ENCODE measurements at regions not wholly inside any gene's neighbourhood (a gene's known extent, or its start where the extent isn't known, plus 50 kb on each side); places are given as distances from the start of the nearest gene placed in this dataset.

DNA sequence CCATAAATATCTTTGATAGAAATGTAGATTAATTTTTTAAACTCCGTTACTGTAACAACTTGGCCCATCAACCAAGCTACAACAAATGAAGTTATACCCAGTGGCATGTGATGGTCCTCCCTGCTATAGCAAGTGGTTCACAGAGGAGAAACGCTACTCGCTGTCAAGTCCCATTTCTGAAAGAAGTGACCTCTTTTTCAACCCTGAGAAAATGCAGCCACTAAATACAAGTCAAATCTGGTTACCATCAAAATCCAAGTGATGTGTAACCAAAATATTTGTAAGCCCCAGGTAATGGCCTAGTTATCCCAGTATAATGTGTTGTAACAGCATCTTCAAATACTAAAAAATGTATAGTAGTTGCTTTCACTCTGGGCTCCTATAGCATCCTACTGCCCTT lies 151.8 kb downstream of the MIS18A start:
- H3K27me3 Mint-ChIP-seq (ENCODE audit: low read depth) = peaks cover 2% of the 10 kb centered on the region
- CTCF ChIA-PET = no interaction called here

DNA sequence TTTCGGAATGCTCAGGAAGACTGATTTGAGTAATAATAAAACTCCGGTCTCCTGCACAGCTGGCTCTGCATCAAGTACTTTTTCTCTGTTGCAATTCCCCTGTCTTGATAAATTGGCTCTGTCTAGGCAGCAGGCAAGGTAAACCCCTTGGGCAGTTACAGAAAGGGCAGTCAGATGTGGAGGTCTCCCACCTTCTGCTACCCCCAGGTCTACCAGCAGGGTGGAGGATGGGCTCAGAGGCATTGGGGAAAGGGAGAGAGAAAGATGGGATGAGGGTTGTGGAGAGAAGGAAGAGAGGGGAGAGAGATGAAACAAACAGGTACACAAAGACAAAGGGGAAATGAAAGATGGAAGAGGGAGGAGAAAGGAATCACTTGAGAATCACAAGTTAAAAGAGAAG lies 156.8 kb downstream of the MIS18A start:
- ATAC-seq (no peak), DNase-seq (no peak)
- no peaks in the 10 kb centered on the region for H3K36me3 Mint-ChIP-seq (ENCODE audit: low read depth)
- peaks cover 4% of the 10 kb centered on the region for H3K27me3 Mint-ChIP-seq (ENCODE audit: low read depth)
- no peak overlapping the region for H3K4me3 Mint-ChIP-seq
- CTCF ChIA-PET = no interaction called here
- POLR2A ChIA-PET = interaction anchor here (0.6 kb wide), 1 partner anchor 252 kb away, joined by 3 read pairs; no protein-coding TSS in a partner anchor
- no peaks in the 10 kb centered on the region for H3K9me3 Mint-ChIP-seq (ENCODE audit: insufficient read depth)
- no peak overlapping the region for H3K27ac Mint-ChIP-seq
- no peaks in the 10 kb centered on the region for H3K4me1 Mint-ChIP-seq (ENCODE audit: low read depth)

More for the DNA sequence above, 151.8 kb downstream of the MIS18A start:
- POLR2A ChIA-PET = interaction anchor here (0.6 kb wide), 1 partner anchor 20 kb away, joined by 3 read pairs; no protein-coding TSS in a partner anchor
- no peak overlapping the region for H3K27ac Mint-ChIP-seq
- no peak for ATAC-seq
- no peak for DNase-seq
- no peaks in the 10 kb centered on the region for H3K36me3 Mint-ChIP-seq (ENCODE audit: low read depth)
- H3K4me1 Mint-ChIP-seq (ENCODE audit: low read depth) = no peaks in the 10 kb centered on the region
- H3K9me3 Mint-ChIP-seq (ENCODE audit: insufficient read depth) = no peaks in the 10 kb centered on the region
- no peak overlapping the region for H3K4me3 Mint-ChIP-seq

DNA sequence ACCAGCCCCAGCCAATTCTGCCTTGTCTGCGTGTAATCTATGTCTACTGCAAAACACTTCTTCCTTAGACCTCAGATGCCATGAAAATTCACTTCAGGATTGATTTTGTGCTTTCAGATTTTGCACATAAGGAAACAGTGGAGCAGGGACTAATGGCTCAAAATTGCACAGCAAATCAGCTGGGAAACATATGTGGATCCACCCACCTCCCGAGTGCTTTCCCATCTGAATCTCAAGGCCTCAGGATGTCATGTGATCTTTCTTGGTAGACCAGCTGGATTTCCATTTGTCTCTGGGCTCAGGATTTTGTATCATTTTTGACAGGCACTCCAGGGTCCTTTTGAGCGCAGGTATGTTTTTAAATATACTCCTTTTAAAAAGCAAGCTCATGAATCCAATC lies 158.6 kb downstream of the MIS18A start:
- DNase-seq (no peak), ATAC-seq (no peak)
- H3K27me3 Mint-ChIP-seq (ENCODE audit: low read depth) = peaks cover 4% of the 10 kb centered on the region
- no peaks in the 10 kb centered on the region for H3K36me3 Mint-ChIP-seq (ENCODE audit: low read depth)
- ChIA-PET CTCF (no interaction called here), POLR2A (no interaction called here)
- H3K27ac Mint-ChIP-seq = no peak overlapping the region
- H3K9me3 Mint-ChIP-seq (ENCODE audit: insufficient read depth) = no peaks in the 10 kb centered on the region
- no peak overlapping the region for H3K4me3 Mint-ChIP-seq
- no peaks in the 10 kb centered on the region for H3K4me1 Mint-ChIP-seq (ENCODE audit: low read depth)

DNA sequence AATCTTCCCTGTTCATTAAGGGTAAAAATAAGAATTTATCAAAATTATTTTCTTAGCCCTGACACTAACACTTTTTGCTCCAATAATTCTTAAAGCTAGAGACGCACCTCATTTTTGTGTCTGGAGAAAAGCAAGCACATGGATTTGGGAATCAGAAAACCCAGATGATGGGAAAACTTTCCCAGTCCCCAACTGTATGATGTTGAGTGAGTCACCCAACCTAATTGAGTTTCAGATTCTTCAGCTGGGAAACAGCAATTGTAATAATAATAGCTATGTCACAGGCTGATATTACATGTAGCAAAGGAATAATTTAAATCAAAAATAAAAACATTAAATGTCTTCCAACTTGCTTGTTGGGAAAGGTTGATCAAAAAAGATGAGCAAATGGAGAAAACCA lies 159.0 kb downstream of the MIS18A start:
- no peak overlapping the region for H3K27ac Mint-ChIP-seq
- ChIA-PET CTCF (no interaction called here), POLR2A (no interaction called here)
- no peaks in the 10 kb centered on the region for H3K4me1 Mint-ChIP-seq (ENCODE audit: low read depth)
- H3K4me3 Mint-ChIP-seq = no peak overlapping the region
- no peaks in the 10 kb centered on the region for H3K36me3 Mint-ChIP-seq (ENCODE audit: low read depth)
- no peak for ATAC-seq
- DNase-seq = no peak
- peaks cover 4% of the 10 kb centered on the region for H3K27me3 Mint-ChIP-seq (ENCODE audit: low read depth)
- no peaks in the 10 kb centered on the region for H3K9me3 Mint-ChIP-seq (ENCODE audit: insufficient read depth)

DNA sequence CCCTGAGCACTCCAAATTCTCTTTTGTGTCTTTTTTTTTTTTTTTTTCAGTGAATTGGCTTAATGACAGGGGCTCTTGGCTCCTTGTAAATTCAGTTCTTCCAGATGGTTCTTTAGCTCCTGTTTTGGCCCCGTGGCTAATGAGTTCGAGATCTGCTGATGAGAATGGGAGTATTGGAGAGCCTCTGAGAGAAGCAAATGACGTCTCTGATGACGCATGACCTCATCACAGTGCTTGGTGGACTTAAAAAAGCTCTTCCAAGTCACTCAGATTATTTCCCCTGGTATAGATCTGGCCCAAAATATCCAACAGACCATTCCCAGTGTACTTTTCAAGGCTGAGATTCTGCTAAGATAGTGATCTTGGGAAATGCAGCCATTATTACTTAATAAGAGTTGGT lies 159.5 kb downstream of the MIS18A start:
- Mint-ChIP-seq H3K4me3 (no peak overlapping the region), H3K9me3 (ENCODE audit: insufficient read depth) (no peaks in the 10 kb centered on the region), H3K27ac (no peak overlapping the region), H3K4me1 (ENCODE audit: low read depth) (no peaks in the 10 kb centered on the region), H3K27me3 (ENCODE audit: low read depth) (peaks cover 4% of the 10 kb centered on the region), H3K36me3 (ENCODE audit: low read depth) (no peaks in the 10 kb centered on the region)
- DNase-seq (no peak), ATAC-seq (no peak)
- ChIA-PET POLR2A (no interaction called here), CTCF (no interaction called here)

DNA sequence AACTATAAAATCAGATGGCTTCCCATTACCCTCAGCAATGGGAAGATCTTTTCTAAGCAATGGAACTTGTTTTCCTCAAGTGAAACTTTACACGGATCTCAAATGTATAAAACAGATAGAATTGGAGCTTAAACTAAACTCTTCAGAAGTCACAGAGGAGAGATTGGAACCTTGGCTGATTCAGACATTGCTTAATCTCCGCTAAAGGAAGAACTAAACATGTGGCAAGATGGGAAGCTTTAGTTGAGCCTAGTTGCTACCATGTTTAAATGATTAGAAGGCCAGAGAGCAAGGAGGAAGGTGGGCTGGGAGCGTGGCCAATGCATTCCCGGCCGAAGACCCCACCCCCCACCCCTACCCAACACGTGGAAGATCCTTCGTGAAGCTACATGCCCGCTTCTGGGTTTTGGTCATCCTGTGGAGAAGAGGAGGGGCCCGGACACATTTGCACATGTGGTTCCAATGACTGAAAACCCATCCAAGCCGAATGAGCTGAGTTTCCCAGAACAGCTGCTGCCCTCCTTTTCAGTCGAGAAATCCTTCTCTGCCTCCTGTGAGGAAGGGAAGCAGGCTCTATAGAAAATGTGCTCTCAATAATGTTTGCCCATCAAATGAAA lies 164.3 kb downstream of the MIS18A start:
- POLR2A ChIA-PET = no interaction called here

DNA sequence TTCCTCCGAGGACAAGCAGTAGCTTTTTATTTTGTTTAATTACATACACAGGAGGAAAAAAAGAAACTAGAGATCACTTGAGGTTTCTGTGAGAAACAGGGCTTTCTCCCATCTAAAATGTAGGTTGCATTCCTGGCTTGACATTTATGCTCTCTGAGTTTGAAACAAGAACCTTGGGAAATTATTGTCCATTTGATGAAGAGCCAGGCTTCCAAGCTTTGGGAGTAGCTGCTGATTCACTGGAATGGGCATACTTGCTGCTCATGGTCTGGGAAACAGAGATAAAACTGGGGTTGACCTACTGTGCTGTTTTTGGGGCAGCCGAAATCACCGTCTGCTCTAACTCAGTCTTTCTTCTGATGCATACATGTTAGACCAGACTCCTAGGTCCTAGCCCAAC lies 165.4 kb downstream of the MIS18A start:
- Mint-ChIP-seq H3K9me3 (ENCODE audit: insufficient read depth) (no peaks in the 10 kb centered on the region), H3K36me3 (ENCODE audit: low read depth) (no peaks in the 10 kb centered on the region), H3K27ac (no peak overlapping the region), H3K4me1 (ENCODE audit: low read depth) (no peaks in the 10 kb centered on the region), H3K4me3 (no peak overlapping the region), H3K27me3 (ENCODE audit: low read depth) (peaks cover 13% of the 10 kb centered on the region)
- POLR2A ChIA-PET = no interaction called here
- no peak for ATAC-seq
- DNase-seq = no peak
- CTCF ChIA-PET = interaction anchor here (0.6 kb wide), 1 partner anchor 114 kb away, joined by 3 read pairs; no protein-coding TSS in a partner anchor

More for the DNA sequence above, 164.3 kb downstream of the MIS18A start:
- CTCF ChIA-PET = no interaction called here
- DNase-seq (no peak), ATAC-seq (no peak)
- H3K9me3 Mint-ChIP-seq (ENCODE audit: insufficient read depth) = no peaks in the 10 kb centered on the region
- peaks cover 12% of the 10 kb centered on the region for H3K27me3 Mint-ChIP-seq (ENCODE audit: low read depth)
- no peaks in the 10 kb centered on the region for H3K4me1 Mint-ChIP-seq (ENCODE audit: low read depth)
- no peak overlapping the region for H3K27ac Mint-ChIP-seq
- no peaks in the 10 kb centered on the region for H3K36me3 Mint-ChIP-seq (ENCODE audit: low read depth)
- H3K4me3 Mint-ChIP-seq = no peak overlapping the region

DNA sequence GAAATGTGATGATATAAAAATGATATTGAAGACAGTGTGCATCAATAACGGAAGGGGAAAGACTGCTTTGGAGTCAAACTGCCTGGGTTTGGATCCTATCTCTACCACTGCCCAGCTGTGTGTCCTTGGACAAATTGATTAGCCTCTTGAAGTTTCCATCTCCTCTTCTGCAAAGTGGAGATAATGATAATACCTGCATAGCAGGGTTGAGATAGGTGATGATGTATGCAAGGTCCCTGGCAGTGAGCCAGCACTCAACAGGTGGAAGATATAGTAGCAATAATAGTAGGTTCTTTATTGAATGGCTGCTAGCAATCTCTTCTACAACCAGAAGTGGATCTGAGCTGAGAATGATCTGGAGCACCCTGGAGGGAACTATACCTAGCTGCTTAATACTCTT lies 166.7 kb downstream of the MIS18A start:
- no peak for DNase-seq
- ATAC-seq = no peak
- ChIA-PET POLR2A (no interaction called here), CTCF (no interaction called here)
- H3K4me1 Mint-ChIP-seq (ENCODE audit: low read depth) = no peaks in the 10 kb centered on the region
- no peaks in the 10 kb centered on the region for H3K36me3 Mint-ChIP-seq (ENCODE audit: low read depth)
- no peak overlapping the region for H3K4me3 Mint-ChIP-seq
- no peaks in the 10 kb centered on the region for H3K9me3 Mint-ChIP-seq (ENCODE audit: insufficient read depth)
- H3K27me3 Mint-ChIP-seq (ENCODE audit: low read depth) = peaks cover 8% of the 10 kb centered on the region
- no peak overlapping the region for H3K27ac Mint-ChIP-seq

DNA sequence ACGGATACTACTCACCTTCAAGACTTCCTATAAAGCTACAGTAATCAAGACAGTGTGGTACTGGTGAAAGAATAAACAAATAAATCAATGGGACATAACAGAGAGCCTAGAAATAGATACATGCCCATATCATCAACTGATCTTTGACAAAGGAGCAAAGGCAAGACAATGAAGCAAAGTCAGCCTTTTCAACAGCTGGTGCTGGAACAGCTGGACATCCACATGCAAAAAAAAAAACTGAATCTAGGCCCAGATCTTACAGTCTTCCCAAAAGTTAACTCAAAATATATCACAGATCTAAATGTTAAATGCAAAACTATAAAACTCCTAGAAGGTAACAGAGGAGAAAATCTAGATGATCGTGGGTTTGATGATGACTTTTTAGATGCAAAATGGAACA lies 170.3 kb downstream of the MIS18A start:
- DNase-seq = no peak
- ATAC-seq = no peak
- H3K27ac Mint-ChIP-seq = no peak overlapping the region
- peaks cover 8% of the 10 kb centered on the region for H3K27me3 Mint-ChIP-seq (ENCODE audit: low read depth)
- no peaks in the 10 kb centered on the region for H3K4me1 Mint-ChIP-seq (ENCODE audit: low read depth)
- H3K4me3 Mint-ChIP-seq = no peak overlapping the region
- ChIA-PET CTCF (no interaction called here), POLR2A (no interaction called here)
- no peaks in the 10 kb centered on the region for H3K36me3 Mint-ChIP-seq (ENCODE audit: low read depth)
- no peaks in the 10 kb centered on the region for H3K9me3 Mint-ChIP-seq (ENCODE audit: insufficient read depth)

DNA sequence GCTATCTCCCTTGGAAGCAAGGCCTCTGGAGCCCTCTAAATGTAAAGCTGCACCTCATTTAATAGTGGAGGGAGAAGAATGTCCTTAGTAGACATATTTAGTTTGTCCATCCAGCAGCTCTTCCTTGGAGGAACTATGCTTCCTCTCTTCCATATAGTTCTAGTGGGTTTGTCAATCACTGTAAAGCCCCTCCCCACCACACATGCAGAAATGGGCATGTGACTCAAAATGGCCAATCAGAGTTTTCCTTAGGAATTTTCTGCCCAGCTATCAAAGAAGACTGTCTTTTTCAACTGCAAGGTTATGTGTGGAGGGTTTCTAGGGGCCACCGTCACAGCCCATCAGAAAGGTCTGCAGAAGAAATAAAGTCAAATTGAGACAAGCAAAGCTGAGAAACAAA lies 175.5 kb downstream of the MIS18A start:
- no peak for DNase-seq
- ATAC-seq = no peak
- POLR2A ChIA-PET = no interaction called here
- Mint-ChIP-seq H3K9me3 (ENCODE audit: insufficient read depth) (no peaks in the 10 kb centered on the region), H3K36me3 (ENCODE audit: low read depth) (no peaks in the 10 kb centered on the region), H3K4me3 (no peak overlapping the region), H3K27ac (no peak overlapping the region), H3K27me3 (ENCODE audit: low read depth) (no peaks in the 10 kb centered on the region), H3K4me1 (ENCODE audit: low read depth) (no peaks in the 10 kb centered on the region)
- CTCF ChIA-PET = no interaction called here

DNA sequence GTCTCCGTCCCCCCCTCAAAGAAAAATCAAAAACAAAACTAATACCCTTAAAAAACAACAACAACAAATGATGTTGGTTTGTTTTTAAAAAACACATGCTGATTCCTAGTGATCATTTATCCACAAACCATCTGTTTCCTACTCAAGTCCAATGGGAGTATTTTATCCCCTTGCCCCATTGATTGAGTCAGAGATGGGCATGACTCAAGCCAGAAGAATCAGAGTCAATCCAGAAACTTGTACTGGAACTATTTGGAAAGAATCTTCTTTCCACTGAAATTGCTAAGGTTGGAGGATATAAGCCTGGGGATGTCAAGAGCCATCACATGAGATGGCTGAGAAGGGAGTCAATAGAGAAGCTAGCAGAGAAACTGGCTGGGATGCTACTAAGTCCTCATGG lies 176.4 kb downstream of the MIS18A start:
- Mint-ChIP-seq H3K9me3 (ENCODE audit: insufficient read depth) (no peaks in the 10 kb centered on the region), H3K4me3 (no peak overlapping the region), H3K4me1 (ENCODE audit: low read depth) (no peaks in the 10 kb centered on the region), H3K27me3 (ENCODE audit: low read depth) (no peaks in the 10 kb centered on the region), H3K36me3 (ENCODE audit: low read depth) (no peaks in the 10 kb centered on the region), H3K27ac (no peak overlapping the region)
- ChIA-PET POLR2A (no interaction called here), CTCF (no interaction called here)
- no peak for ATAC-seq
- no peak for DNase-seq

DNA sequence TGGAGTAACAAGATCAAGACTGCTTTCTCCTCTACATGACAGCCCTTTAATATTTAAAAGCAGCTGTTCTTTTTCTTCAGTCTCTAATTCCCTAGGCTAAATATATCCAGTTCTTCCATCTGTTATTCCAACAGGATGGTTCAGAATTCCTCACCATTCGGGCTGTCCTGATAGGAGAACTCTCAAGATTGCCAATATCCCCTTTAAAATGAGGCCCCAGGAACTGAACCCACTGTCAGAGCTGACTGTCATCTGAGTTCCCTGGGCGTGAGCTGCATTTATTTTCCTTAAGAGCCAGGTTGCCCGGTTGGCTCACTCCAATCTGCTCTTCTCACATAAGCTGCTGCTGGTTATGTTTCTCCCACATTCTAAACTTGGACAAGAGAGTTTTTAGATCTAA lies 177.6 kb downstream of the MIS18A start:
- H3K9me3 Mint-ChIP-seq (ENCODE audit: insufficient read depth) = no peaks in the 10 kb centered on the region
- no peaks in the 10 kb centered on the region for H3K27me3 Mint-ChIP-seq (ENCODE audit: low read depth)
- CTCF ChIA-PET = interaction anchor here (1.2 kb wide), 1 partner anchor 16 kb away, joined by 3 read pairs; no protein-coding TSS in a partner anchor
- DNase-seq (no peak), ATAC-seq (no peak)
- H3K4me3 Mint-ChIP-seq = no peak overlapping the region
- no peaks in the 10 kb centered on the region for H3K4me1 Mint-ChIP-seq (ENCODE audit: low read depth)
- POLR2A ChIA-PET = no interaction called here
- no peaks in the 10 kb centered on the region for H3K36me3 Mint-ChIP-seq (ENCODE audit: low read depth)
- no peak overlapping the region for H3K27ac Mint-ChIP-seq

DNA sequence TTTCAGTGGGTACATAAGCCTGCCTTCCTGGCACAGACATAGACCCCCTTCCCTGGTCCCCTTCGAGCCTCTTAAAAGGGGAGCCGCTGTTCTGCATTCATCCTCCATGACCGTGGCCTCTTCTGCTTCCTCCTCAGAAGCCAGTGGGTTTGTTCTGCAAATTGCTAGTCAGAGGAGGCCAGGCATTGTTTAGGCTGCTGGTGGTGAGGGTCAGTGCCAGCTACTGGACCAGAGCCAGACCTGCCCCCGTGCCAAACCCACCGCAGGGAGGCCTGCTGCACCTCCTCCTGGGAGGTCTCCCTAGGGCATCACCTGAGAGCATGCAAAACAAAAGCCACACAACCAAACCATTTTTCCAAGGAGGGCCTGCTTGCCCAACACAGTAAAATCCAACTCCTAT lies 178.4 kb downstream of the MIS18A start:
- no peak for DNase-seq
- no peaks in the 10 kb centered on the region for H3K27me3 Mint-ChIP-seq (ENCODE audit: low read depth)
- H3K36me3 Mint-ChIP-seq (ENCODE audit: low read depth) = no peaks in the 10 kb centered on the region
- H3K4me3 Mint-ChIP-seq = no peak overlapping the region
- H3K27ac Mint-ChIP-seq = no peak overlapping the region
- H3K4me1 Mint-ChIP-seq (ENCODE audit: low read depth) = no peaks in the 10 kb centered on the region
- H3K9me3 Mint-ChIP-seq (ENCODE audit: insufficient read depth) = no peaks in the 10 kb centered on the region
- CTCF ChIA-PET = no interaction called here
- no peak for ATAC-seq
- POLR2A ChIA-PET = no interaction called here

Data from activated CD8-positive, alpha-beta T cell treated with anti-CD3 and anti-CD28 coated beads, Interleukin-2, amount 10 ng/mL, durations not matched to agents 7 days and 5 days (primary cell).